NCI-H2227 treated with DMSO at 0.1 percent for 48 hours (cell line): ENCODE measurements at regions not wholly inside any gene's neighbourhood (a gene's known extent, or its start where the extent isn't known, plus 50 kb on each side); places are given as distances from the start of the nearest gene placed in this dataset.

ENCODE experiments used
- DNase-seq: peaks from one replicate; lab custom pipeline; 2025; lab: John Stamatoyannopoulos, UW

- DNase-seq: no peak
Observed at GRCh38 chr18:6650127-6650507, 79.4 kb upstream of the ARHGAP28 start.

DNA sequence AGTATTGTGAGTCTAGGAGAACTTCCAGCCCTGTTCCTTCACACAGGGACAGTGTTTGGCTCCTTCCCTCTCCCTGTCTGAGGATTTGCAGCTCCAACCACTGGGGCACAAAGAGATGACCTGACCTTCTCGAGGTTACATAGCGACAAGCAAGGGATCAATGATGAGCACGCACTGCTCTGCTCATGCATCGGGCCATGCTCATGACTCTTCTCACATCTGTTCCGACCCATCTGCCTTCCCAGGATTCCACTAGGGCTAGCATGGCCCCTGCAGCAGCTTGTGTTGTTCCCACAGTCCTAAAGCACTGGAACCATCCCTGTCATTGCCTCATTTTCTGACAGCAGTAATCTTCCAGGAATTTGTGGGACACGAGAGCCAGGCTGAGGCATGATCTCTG lies 78.8 kb upstream of the ARHGAP28 start:
- no peak for DNase-seq

- no peak for DNase-seq
Observed at GRCh38 chr18:6652098-6652497, 77.4 kb upstream of the ARHGAP28 start.

DNA sequence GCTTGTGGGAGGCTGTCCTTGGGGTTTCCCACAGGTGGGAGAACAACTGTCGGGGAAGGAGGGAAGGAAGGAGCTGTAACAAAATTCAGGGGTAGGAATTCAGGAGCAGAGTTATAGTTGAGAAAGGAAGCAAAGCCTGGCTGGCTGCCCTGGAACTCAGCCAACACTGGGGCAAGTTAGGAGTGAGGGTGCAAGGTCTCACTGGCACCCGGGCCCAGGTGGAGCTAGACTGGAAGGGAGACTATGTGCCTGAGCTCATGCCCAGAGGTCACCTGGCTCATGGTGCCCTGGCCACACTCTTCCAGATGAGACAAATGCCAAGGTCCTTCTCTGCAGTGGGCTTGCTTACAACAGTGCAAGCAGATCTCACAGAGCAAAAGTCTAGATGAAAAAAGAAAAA lies 75.6 kb upstream of the ARHGAP28 start:
- DNase-seq: no peak

DNA sequence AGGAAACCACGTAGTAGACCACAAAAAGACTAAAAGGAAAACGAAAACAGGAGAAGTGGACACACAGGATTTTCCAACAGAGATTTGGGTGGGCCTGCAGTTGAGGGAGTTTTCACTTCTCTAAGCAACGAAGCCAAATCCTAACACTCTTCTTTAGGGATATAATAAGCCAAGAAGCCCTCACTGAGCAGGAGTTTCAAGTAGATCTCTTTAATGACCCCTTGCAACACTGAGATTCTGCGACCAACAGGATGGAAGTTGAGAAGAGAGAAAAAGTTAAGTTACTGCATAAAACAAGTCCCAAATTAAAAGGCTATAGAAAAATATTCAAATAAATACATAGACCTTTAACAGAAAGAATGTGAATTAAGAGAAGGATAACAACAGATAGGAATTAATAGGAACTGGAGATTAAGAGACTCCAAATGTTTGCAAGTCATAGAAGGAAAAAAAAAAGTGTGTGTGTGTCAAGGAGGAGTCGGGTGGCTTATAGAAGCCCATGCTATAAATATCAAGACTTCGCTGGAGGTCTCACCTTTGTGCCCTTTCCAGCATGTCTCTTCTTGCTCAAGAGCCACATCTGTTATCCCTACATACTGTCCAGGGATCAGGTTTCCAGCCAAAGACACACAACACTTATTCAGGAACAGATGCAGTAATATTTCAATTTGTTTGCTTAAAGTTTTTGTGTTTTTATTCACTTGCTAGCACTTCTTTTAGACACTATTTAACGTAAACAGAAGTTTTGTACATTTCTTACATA lies 69.4 kb upstream of the ARHGAP28 start:
- no peak for DNase-seq

DNA sequence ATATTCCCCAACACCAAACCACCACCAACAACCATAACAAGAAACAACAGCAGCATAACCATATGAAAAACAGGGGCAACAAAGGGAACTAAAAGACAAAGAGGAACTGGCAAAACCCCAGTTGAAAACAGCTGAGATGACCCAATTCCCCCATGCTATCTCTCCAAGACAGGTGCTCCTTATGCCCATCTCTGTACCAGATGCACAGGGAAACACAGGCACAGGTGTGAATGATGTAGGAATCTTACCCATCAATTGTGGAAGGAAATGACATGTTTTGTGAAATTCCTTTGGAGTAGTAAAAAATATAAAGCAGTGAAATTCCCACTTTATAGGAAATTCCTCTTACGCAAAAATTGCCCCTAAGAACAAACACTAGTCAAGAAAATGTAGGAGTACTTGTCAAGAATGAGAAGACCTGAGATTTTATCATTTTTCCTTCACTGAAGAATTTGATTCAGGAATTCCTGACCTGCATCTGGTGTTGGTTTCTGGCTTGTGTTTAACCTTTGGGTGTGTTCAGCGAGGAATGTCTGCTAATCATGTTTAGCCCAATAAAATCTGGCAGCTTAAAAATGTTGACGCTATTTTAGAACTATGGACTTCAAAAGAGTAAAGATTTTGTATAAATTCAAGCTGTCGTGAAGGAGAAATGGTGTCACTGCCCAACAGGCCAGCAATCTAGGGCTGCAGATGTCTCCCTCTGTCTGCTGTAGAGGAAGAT lies 67.7 kb upstream of the ARHGAP28 start:
- DNase-seq: no peak

GRCh38 chr18:6666012-6666685 lies 63.4 kb upstream of the ARHGAP28 start:
- DNase-seq: no peak

DNA sequence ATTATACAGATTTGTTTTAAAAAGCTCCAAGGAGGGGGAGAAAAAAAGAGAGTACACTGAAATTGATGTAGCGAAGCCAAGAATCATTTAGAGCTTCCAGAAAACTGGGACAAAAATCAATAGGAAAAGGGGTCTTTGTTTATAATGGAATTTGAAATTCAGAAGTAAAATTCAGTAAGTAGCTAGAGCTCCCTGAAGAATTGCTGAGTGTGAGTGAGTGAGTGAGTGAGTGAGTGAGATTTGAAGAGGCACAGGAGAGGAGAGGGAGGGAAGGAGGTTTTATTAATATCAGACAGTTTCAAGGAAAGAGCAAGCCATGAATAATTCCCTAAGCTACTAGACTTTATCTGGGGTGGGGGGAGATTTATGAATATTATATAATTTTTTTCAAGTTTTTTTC lies 60.7 kb upstream of the ARHGAP28 start:
- DNase-seq: no peak

GRCh38 chr18:6672821-6673308 lies 56.7 kb upstream of the ARHGAP28 start:
- no peak for DNase-seq

DNA sequence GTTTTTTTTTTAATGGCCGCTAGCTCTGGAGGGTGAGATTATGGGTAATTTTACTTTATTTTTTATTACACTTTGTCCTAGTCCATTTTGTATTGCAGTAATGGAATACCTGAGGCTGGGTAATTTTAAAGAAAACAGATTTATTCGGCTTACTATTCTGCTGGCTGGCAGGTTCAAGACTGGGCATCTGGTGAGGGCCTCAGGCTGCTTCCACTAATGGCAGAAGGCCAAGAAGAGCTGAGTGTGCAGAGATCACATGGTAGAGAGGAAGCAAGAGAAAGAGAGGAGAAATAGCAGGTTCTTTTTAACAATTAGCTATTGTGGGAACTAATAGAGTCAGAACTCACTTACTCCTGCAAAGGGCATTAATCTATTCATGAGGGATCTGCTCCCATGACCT lies 52.4 kb upstream of the ARHGAP28 start:
- DNase-seq: no peak

- DNase-seq: no peak
Observed at GRCh38 chr18:6679201-6679600, 50.3 kb upstream of the ARHGAP28 start.
